Transverse colon (tissue), 4 donors: ENCODE measurements at regions not wholly inside any gene's neighbourhood (a gene's known extent, or its start where the extent isn't known, plus 50 kb on each side); places are given as distances from the start of the nearest gene placed in this dataset.

Source experiments
- DNase-seq: peaks from one replicate; pipeline ENCODE4 v3.0.0-alpha.2; 2019
- H3K27ac ChIP-seq, 4 donors: fragments of 200-600 bp; sonication (generic); 2 replicates each; pipeline ENCODE4 v1.5.1; 2016 to 2018; ENCODE audit warnings: inconsistent platforms in 4 of 4
- H3K27me3 ChIP-seq: fragments of 200-600 bp; sonication (generic); 2 replicates; pipeline ENCODE4 v1.5.1; 2017; ENCODE audit warnings: inconsistent platforms
- H3K36me3 ChIP-seq, 4 donors: fragments of 200-600 bp; sonication (generic); 2 replicates each; pipeline ENCODE4 v1.5.1; 2017 to 2019; ENCODE audit warnings: inconsistent platforms in 4 of 4
- H3K4me1 ChIP-seq, 4 donors: fragments of 200-600 bp; sonication (generic); 2 replicates each; pipeline ENCODE4 v1.5.1; 2017 to 2020; ENCODE audit warnings: inconsistent platforms in 4 of 4
- H3K4me3 ChIP-seq, 4 donors: fragments of 200-600 bp; sonication (generic); 1 replicate in 1 of 4; 2 replicates in 3 of 4; pipeline versions ENCODE4 v1.5.1 to v1.6.1; 2017 to 2019; ENCODE audit warnings: inconsistent platforms in 4 of 4
- H3K9me3 ChIP-seq, 2 donors: fragments of 200-600 bp; sonication (generic); 2 replicates each; pipeline ENCODE4 v1.5.1; 2017 to 2019; ENCODE audit warnings: inconsistent platforms in 2 of 2
- CTCF ChIP-seq, 5 experiments: fragments of 200-600 bp in 3 of 5; fragments of 450-650 bp in 2 of 5; sonication (generic) in 3 of 5; IDR thresholded peaks; 1 replicate in 2 of 5; 2 replicates in 3 of 5; pipeline ENCODE4 v1.5.1; 2016 to 2017; ENCODE audit warnings: antibody characterized with exemption in 5 of 5, inconsistent platforms in 3 of 5, mild to moderate bottlenecking in 2 of 5, moderate library complexity in 1 of 5
- EP300 ChIP-seq: sonication (generic); formaldehyde crosslinking; IDR thresholded peaks from one replicate; pipeline ENCODE4 v1.6.1; 2017; ENCODE audit warnings: antibody characterized with exemption, low read depth
- POLR2A ChIP-seq: fragments of 450-650 bp; IDR thresholded peaks from one replicate; pipeline ENCODE4 v1.6.1; 2016; ENCODE audit warnings: antibody characterized with exemption, mild to moderate bottlenecking, moderate library complexity
- POLR2AphosphoS5 ChIP-seq, 3 donors: sonication (generic); formaldehyde crosslinking; IDR thresholded peaks; one replicate each; pipeline ENCODE4 v1.6.1; 2016; ENCODE audit warnings: antibody characterized with exemption in 3 of 3
- WGBS, 2 donors: methylation state at CpG; one replicate each; pipeline ENCODE4 v1.1.5; 2018; ENCODE audit warnings: low coverage in 1 of 2; 5-methylcytosine and 5-hydroxymethylcytosine counted together
- in situ Hi-C, 4 donors: fragments of 200-750 bp; cut with MboI; loops; one replicate each; pipeline versions ENCODE4 v1.15.0 to v1.15.1; 2017; ENCODE audit warnings: low sequenced_read_pairs in 3 of 4, low pct_ligation_motif_present in 1 of 4, low pct_unique_long_range_greater_than_20kb in 1 of 4
- intact Hi-C: fragments of 100-400 bp; cut with DNase I; formaldehyde crosslinking; loops from one replicate; pipeline ENCODE4 v1.15.1; 2023; ENCODE audit warnings: low total_unique reads

GRCh38 chr22:49371325-49372110 lies 456.2 kb downstream of the BRD1 start:
- no peak for DNase-seq
- H3K4me3 ChIP-seq, result no peak overlapping the region
- in situ Hi-C loops, result no loop called here
- H3K36me3 ChIP-seq, result no peaks in the 10 kb centered on the region
- intact Hi-C loops, result no loop called here
- no peak for TF ChIP-seq EP300
- no peak for TF ChIP-seq CTCF (IDR thresholded peaks at IDR 0.05)
- no peak for TF ChIP-seq POLR2A
- TF ChIP-seq POLR2AphosphoS5 (IDR thresholded peaks at IDR 0.05), result no peak
- no peaks in the 10 kb centered on the region for H3K4me1 ChIP-seq
- H3K9me3 ChIP-seq, result no peaks in the 10 kb centered on the region
- H3K27me3 ChIP-seq, result peaks cover 13% of the 10 kb centered on the region
- H3K27ac ChIP-seq, result no peak overlapping the region
- WGBS, 2 donors, result 71% methylated on average over 27 of the region's 27 CpGs; no CpG with 5 or more reads in 1 of the 2 donors

GRCh38 chr22:49370627-49371301 lies 456.9 kb downstream of the BRD1 start:
- H3K9me3 ChIP-seq, result no peaks in the 10 kb centered on the region
- WGBS, 2 donors, result 73% methylated on average over 29 of the region's 29 CpGs; no CpG with 5 or more reads in 1 of the 2 donors
- H3K36me3 ChIP-seq, result no peaks in the 10 kb centered on the region
- no peaks in the 10 kb centered on the region for H3K4me1 ChIP-seq
- in situ Hi-C loops, result no loop called here
- DNase-seq, result no peak
- no peak overlapping the region for H3K4me3 ChIP-seq
- H3K27me3 ChIP-seq, result peaks cover 13% of the 10 kb centered on the region
- H3K27ac ChIP-seq, result no peak overlapping the region
- TF ChIP-seq POLR2AphosphoS5 (IDR thresholded peaks at IDR 0.05) (no peak), EP300 (no peak), CTCF (IDR thresholded peaks at IDR 0.05) (no peak), POLR2A (no peak)
- intact Hi-C loops, result no loop called here

GRCh38 chr22:49369726-49370626 lies 457.7 kb downstream of the BRD1 start:
- H3K27ac ChIP-seq, result no peak overlapping the region
- H3K9me3 ChIP-seq, result no peaks in the 10 kb centered on the region
- H3K4me1 ChIP-seq, result no peaks in the 10 kb centered on the region
- no peak overlapping the region for H3K4me3 ChIP-seq
- in situ Hi-C loops (no loop called here), intact Hi-C loops (no loop called here)
- H3K27me3 ChIP-seq, result peaks cover 13% of the 10 kb centered on the region
- H3K36me3 ChIP-seq, result no peaks in the 10 kb centered on the region
- TF ChIP-seq EP300, result no peak
- TF ChIP-seq POLR2A, result no peak
- no peak for TF ChIP-seq CTCF (IDR thresholded peaks at IDR 0.05)
- no peak for TF ChIP-seq POLR2AphosphoS5 (IDR thresholded peaks at IDR 0.05)
- WGBS, 2 donors, result 70% methylated on average over 19 of the region's 22 CpGs; no CpG with 5 or more reads in 1 of the 2 donors
- DNase-seq, result no peak
